ENCODE measurements at regions not wholly inside any gene's neighbourhood (a gene's known extent, or its start where the extent isn't known, plus 50 kb on each side); places are given as distances from the start of the nearest gene placed in this dataset.

DNA sequence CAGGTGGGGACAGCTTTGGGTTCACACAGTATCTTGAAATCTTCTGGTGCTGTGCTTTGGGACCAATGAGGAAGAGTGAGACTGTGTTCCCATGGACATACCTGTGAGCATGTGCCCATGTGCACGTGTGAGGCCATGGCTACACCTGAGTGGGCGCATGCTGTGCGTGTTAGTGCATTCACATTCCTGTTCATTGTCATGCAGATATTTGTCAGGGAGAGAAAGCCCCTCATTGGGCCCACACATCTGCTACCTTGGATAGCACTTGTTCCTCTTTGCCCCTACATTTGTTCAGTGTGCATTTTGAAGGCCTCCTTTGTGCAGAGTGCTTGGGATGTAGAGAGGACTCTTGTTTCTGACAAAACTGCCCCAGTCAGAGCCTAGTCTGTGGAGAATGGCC is 154.3 kb upstream of the E2F8 start:
- WGBS (ENCODE audit: low lambda C conversion rate, missing lambda C conversion rate), result 58% methylated on average over 3 of the region's 3 CpGs

GRCh38 chr11:19394525-19395016 is 153.8 kb upstream of the E2F8 start:
- no peaks in the 10 kb centered on the region for H3K9me2 ChIP-seq (replicated peaks; ENCODE audit: insufficient read depth)
- H2AFZ ChIP-seq, result no peak overlapping the region
- H3K4me3 ChIP-seq, result no peak overlapping the region
- no peak for DNase-seq (ENCODE audit: low spot score)
- TF ChIP-seq EZH2 (IDR thresholded peaks at IDR 0.05; ENCODE audit: borderline replicate concordance) (no peak), EZH2phosphoT487 (IDR thresholded peaks at IDR 0.05; ENCODE audit: low read depth, severe bottlenecking, unreplicated experiment) (no peak)
- TF ChIP-seq, protein P1, sequence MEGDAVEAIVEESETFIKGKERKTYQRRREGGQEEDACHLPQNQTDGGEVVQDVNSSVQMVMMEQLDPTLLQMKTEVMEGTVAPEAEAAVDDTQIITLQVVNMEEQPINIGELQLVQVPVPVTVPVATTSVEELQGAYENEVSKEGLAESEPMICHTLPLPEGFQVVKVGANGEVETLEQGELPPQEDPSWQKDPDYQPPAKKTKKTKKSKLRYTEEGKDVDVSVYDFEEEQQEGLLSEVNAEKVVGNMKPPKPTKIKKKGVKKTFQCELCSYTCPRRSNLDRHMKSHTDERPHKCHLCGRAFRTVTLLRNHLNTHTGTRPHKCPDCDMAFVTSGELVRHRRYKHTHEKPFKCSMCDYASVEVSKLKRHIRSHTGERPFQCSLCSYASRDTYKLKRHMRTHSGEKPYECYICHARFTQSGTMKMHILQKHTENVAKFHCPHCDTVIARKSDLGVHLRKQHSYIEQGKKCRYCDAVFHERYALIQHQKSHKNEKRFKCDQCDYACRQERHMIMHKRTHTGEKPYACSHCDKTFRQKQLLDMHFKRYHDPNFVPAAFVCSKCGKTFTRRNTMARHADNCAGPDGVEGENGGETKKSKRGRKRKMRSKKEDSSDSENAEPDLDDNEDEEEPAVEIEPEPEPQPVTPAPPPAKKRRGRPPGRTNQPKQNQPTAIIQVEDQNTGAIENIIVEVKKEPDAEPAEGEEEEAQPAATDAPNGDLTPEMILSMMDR (IDR thresholded peaks at IDR 0.05; ENCODE audit: poor library complexity), result no peak
- H4K20me1 ChIP-seq (ENCODE audit: insufficient read depth, poor library complexity, severe bottlenecking), result no peaks in the 10 kb centered on the region
- WGBS (ENCODE audit: low lambda C conversion rate, missing lambda C conversion rate), result 76% methylated on average over 5 of the region's 5 CpGs
- H3K36me3 ChIP-seq (replicated peaks; ENCODE audit: insufficient read depth, low read depth), result no peaks in the 10 kb centered on the region
- no peaks in the 10 kb centered on the region for H3K27me3 ChIP-seq
- no peaks in the 10 kb centered on the region for H3K79me2 ChIP-seq
- no peak overlapping the region for H3K27ac ChIP-seq
- peaks cover 12% of the 10 kb centered on the region for H3K4me1 ChIP-seq (ENCODE audit: insufficient read depth)
- no peak overlapping the region for H3K4me2 ChIP-seq
- no peaks in the 10 kb centered on the region for H3K9me3 ChIP-seq (ENCODE audit: low read depth)

More for the DNA sequence above, 154.3 kb upstream of the E2F8 start:
- H2AFZ ChIP-seq, result no peak overlapping the region
- no peak overlapping the region for H3K4me2 ChIP-seq
- H3K79me2 ChIP-seq, result no peaks in the 10 kb centered on the region
- peaks cover 7% of the 10 kb centered on the region for H3K4me1 ChIP-seq (ENCODE audit: insufficient read depth)
- TF ChIP-seq EZH2phosphoT487 (IDR thresholded peaks at IDR 0.05; ENCODE audit: low read depth, severe bottlenecking, unreplicated experiment) (no peak), EZH2 (IDR thresholded peaks at IDR 0.05; ENCODE audit: borderline replicate concordance) (no peak)
- TF ChIP-seq, protein P1 (IDR thresholded peaks at IDR 0.05; ENCODE audit: poor library complexity), result no peak
- H4K20me1 ChIP-seq (ENCODE audit: insufficient read depth, poor library complexity, severe bottlenecking), result no peaks in the 10 kb centered on the region
- no peaks in the 10 kb centered on the region for H3K9me3 ChIP-seq (ENCODE audit: low read depth)
- no peaks in the 10 kb centered on the region for H3K36me3 ChIP-seq (replicated peaks; ENCODE audit: insufficient read depth, low read depth)
- no peaks in the 10 kb centered on the region for H3K9me2 ChIP-seq (replicated peaks; ENCODE audit: insufficient read depth)
- no peaks in the 10 kb centered on the region for H3K27me3 ChIP-seq
- H3K27ac ChIP-seq, result no peak overlapping the region
- no peak overlapping the region for H3K4me3 ChIP-seq
- DNase-seq (ENCODE audit: low spot score), result no peak

GRCh38 chr11:19393941-19394340 is 153.2 kb upstream of the E2F8 start:
- Histone ChIP-seq H2AFZ (no peak overlapping the region), H3K36me3 (replicated peaks; ENCODE audit: insufficient read depth, low read depth) (no peaks in the 10 kb centered on the region), H3K27ac (no peak overlapping the region), H3K9me2 (replicated peaks; ENCODE audit: insufficient read depth) (no peaks in the 10 kb centered on the region), H3K9me3 (ENCODE audit: low read depth) (no peaks in the 10 kb centered on the region), H3K4me1 (ENCODE audit: insufficient read depth) (peaks cover 17% of the 10 kb centered on the region), H3K4me2 (no peak overlapping the region), H3K4me3 (no peak overlapping the region), H3K79me2 (no peaks in the 10 kb centered on the region), H4K20me1 (ENCODE audit: insufficient read depth, poor library complexity, severe bottlenecking) (no peaks in the 10 kb centered on the region), H3K27me3 (no peaks in the 10 kb centered on the region)
- WGBS (ENCODE audit: low lambda C conversion rate, missing lambda C conversion rate), result 70% methylated on average over 1 of the region's 1 CpG
- no peak for DNase-seq (ENCODE audit: low spot score)
- TF ChIP-seq, protein P1 (IDR thresholded peaks at IDR 0.05; ENCODE audit: poor library complexity), result no peak
- no peak for TF ChIP-seq EZH2phosphoT487 (IDR thresholded peaks at IDR 0.05; ENCODE audit: low read depth, severe bottlenecking, unreplicated experiment)
